Midbrain (tissue), 1 donor: ENCODE measurements at regions not wholly inside any gene's neighbourhood (a gene's known extent, or its start where the extent isn't known, plus 50 kb on each side); places are given as distances from the start of the nearest gene placed in this dataset.
"Not testable (repeated sequence)": the region's sequence is repeated elsewhere in the genome, so short reads cannot be mapped to it uniquely, and the experiment has no call there.

ENCODE experiments used
- DNase-seq: peaks from one replicate; lab custom pipeline; 2025; lab: John Stamatoyannopoulos, UW

DNA sequence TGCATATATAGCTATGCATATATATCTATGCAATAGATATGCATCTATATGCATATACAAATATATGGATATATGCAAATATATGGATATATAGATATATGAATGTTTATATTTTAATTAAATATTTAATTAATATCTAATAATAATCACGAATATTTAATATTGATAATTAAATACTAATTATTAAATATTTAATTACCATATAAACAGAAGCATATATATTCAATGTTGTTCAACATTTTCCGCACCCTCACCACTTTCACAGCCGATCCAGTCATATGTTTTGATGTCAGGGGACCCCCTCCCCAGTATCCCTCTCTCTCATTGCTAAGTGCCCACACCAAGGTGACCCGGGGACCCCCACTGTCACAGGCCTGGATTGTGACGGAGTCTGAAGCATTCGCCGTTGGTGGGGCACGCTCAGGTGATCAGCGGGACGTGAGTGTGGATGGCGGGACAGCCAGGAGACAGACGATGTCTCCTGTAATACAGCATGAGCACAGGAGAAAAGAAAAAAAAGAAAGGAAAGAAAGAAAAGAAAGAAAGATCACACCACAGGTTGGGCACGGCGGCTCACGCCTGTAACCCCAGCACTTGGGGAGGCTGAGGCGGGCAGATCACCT is 199.7 kb downstream of the CRLF2 start:
- DNase-seq: no peak

DNA sequence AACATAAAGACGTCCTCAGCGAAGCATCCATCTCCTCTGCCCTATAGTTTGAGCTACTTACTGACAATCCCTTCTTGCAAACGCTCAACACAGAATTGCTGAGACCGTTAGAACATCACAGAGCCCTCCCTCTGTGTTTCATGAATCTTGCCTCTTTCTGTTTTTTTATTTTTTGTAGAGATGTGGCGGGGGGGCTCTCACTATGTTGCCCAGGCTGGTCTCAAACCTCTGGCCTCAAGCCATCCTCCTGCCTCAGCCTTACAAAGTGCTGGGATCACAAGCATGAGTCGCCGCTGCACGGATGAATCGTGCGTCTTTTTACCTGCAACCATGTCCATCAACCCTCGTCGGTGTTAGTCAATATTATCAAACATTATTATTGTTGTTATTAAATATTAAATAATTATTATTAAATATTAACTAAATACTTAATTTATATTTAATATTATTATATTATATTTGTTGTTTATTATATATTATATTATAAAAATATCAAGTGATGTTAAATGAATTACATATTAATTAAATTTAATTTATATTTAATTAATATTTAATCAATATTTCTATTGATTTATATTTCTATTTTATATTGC is 200.7 kb downstream of the CRLF2 start:
- DNase-seq: no peak

DNA sequence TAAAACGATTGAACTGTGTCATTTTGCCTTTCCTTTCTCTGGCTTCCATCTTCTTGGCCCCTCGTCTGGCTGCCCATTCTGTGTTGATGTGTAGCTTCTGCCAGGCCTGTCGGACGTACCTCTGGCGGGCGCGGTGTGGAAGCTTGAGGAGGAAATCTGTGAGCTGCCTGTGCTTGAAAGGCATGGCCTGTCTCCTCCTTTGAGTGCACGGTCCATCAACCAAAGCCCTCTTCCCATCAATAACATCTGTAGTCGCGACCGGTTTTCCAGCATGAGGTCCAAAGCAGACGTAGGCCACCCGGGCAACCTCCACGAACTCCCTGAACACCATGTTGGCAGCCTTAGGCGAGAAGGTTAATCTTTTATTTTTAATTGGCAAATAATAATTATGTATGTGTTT is 202.7 kb downstream of the CRLF2 start:
- no peak for DNase-seq

DNA sequence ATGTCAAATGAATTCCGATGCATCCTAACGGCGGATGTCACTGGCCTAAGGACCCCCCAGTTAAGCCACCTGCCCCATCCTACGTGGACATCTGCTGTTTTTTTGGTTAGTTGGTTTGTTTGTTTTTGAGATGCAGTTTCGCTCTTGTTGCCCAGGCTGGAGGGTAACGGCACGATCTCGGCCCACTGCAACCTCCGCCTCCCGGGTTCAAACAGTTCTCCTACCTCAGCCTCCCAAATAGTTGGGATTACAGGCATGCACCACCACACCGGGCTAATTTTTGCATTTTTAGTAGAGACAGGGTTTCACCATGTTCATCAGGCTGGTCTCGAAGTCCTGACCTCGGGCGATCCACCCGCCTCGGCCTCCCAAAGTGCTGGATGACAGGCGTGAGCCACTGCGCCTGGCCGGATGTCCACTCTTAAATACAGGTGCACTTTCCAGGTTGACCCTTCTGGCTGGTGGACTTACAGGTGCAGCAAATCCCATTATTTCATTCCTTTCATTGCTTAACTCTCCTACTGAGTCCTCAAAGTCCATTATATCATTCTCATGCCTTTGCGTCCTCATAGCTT is 206.2 kb downstream of the CRLF2 start:
- DNase-seq: no peak

DNA sequence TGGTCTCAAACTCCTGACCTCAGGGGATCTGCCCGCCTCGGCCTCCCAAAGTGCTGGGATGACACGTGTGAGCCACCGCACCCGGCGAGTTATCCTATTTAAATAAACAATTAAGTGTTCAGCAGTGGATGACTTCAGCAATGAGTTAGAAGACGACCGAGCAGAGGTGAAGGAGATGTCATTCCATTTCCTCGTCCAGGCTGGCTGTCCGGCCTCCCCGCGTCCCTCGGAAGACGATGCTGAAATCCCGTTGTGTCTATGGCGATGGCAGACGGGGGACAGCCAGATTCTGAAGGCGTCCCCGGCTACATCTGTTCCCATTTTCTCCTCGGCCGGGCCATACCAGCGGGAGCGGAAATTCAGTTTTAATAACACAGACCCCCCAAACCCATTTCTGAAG is 209.8 kb downstream of the CRLF2 start:
- DNase-seq: no peak

DNA sequence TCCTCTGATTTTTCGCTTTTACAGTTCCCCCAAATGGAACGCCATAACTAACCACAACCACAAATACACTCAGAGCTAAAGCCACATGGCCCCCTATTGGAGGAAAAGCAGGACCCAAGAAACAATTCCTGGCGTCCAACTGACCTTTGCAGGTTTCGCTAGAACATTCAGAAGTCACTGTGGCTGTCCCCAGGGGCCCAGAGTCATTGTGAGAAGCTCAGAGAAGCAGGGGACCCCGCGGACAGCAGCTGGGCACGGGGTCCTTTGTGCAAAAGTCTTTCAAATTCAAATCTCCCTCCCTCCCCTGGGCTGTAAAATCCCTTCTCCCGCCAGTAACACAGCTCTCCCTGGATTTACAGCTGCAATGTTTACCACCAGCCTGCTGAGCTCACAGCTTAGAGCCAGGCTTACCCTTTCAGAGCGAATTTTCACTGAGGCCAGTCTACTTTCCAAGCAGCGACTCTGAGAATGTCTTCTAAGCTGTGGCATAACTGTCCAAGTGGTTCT is 214.8 kb downstream of the CRLF2 start:
- no peak for DNase-seq

DNA sequence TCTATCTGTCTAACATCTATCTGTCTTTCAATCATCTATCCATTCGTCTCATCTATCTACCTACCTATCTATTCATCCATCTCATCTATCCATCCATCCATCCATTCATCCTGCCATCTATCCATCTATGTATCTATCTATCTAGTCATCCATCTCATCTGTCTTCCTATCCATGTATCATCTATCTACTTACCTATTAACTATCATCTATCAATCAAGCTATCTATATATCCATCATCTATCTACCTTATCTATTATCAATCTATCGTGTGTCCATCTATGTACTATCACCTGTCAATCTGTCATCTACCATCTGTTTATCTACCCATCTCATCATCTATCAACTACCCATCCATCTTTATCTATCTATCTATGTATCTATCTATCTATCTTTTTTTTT is 217.7 kb downstream of the CRLF2 start:
- no peak for DNase-seq

DNA sequence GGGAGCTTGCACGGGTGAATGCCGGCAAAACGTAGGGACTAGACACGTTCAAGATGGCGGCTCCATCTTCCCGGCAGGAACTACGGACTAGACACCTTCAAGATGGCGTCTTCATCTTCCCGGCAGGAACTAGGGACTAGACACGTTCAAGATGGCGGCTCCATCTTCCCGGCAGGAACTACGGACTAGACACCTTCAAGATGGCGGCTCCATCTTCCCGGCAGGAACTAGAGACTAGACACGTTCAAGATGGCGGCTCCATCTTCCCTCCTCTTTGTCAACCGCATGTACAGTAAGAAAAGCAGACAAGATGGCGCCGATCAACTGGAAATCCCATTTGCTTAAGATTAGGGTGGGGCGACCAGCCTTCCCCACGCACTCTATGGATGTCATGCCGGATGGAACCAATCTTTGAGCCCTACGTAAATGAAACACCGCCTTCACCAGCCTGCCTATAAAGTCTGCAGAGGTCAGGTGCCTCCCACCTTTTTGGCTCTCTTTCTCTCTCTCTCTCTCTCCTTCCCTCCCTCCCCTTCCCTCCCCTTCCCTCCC is 222.4 kb downstream of the CRLF2 start:
- peak; percentile 80 for DNase-seq

DNA sequence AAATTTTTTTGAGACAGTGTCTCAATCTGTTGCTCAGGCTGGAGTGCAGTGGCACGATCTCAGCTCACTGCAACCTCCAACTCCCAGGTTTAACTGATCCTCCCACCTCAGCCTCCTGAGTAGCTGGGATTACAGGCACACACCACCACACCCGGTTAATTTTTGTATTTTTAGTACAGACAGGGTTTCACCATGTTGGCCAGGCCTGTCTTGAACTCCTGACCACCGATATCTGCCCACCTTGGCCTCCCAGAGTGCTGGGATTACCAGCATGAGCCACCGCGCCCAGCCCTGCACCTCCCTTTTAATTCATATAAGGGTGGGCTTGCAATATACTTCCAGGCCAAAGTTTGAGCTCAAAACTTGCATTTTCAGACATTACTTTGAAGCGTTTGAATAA is 223.9 kb downstream of the CRLF2 start:
- not testable (repeated sequence) for DNase-seq

DNA sequence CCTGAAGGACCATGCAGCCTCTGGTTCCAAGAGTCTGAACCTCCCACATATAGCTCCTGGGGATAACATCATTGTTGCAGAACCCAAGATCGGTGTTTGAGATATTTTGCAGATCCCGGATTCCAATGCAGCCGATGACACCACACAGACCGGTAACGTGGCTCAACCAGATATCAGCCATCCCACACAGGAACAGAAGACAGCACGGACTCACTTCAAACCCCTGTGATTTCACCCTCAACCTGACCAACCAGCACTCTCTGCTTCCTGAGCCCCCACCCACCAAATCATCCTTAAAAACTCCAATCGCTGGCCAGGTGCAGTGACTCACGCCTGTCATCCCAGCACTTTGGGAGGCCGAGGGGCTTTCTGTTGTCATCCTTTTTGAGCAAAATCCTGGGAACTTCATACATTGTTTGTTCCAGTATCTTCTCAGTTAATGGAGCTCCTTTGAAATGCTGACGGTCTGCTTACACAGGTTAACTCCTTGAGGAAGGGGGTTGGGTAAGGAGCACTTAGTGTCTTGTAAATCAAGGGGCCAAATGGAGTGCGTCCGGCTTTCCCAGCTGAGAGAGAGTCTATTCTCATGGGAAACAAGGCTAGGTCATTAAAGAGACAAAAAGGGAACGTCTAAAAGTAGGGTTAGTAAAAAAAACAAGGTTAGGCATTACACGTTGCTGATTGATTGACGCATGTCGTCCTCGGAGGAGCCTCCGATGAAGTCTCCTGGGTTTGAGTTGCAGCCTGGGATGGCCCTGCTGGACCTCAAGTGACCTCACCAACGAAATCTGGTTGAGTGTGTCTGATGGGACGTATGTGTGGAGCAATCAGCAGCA is 230.4 kb downstream of the CRLF2 start:
- DNase-seq: no peak

DNA sequence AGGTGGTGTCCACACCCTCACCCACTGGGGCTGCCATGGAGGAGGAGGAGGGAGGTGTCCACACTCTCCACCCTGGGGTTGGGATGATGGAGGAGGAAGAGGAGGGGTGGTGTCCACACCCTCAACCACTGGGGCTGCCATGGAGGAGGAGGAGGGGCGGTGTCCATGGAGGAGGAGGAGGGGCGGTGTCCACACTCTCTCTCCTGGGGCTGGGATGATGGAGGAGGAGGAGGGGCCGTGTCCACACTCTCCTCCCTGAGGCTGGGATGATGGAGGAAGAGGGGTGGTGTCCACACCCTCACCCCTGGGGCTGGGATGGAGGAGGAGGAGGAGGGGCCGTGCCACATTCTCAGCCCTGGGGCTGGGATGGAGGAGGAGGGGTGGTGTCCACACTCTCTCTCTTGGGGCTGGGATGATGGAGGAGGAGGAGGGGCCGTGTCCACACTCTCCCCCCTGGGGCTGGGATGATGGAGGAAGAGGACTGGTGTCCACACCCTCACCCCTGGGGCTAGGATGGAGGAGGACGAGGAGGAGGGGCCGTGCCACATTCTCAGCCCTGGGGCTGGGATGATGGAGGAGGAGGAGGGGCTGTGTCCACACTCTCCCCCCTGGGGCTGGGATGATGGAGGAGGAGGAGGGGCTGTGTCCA is 231.7 kb downstream of the CRLF2 start:
- no peak for DNase-seq

DNA sequence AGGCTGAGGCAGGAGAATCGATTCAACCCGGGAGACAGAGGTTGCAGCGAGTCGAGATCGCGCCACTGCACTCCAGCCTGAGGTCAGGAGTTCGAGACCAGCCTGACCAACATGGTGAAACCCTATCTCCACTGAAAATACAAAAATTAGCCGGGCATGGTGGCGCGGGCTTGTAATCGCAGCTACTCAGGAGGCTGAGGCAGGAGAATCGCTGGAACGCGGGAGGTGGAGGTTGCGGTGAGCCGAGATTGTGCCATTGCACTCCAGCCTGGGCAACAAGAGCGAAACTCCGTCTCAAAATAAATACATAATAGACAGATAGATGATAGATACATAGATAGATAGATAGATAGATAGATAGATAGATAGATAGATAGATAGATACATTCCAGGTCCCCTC is 233.3 kb downstream of the CRLF2 start:
- DNase-seq: not testable (repeated sequence)

DNA sequence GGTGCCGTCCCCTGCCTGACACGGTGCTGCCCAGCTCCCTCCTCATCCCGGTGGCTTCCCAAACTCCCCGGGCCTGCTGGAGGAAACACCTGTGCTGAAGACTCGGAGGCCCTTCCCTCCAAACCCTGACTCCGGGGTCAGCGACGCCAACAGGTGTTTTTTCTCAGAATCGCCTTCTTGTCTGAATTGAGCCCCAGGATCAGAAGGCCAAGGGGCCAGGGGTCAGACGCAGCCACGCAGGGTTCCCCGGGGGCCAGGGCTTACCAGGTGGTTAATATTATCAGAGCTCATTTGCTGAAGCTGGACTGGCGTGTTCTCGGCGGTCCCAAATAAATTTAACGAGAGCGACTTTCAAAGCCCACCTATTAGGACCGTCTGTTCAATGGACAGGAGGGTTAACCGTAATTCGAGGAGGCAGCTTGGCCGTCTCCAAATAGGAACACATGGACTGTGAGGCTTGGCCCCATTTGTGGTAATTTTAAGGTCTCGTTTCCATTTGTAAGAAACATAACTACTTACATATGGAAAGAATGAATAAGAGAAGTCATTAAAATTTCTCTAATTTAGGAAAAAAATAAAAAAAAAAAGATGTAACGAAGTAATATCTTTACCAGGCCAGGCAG is 239.3 kb downstream of the CRLF2 start:
- DNase-seq: no peak

DNA sequence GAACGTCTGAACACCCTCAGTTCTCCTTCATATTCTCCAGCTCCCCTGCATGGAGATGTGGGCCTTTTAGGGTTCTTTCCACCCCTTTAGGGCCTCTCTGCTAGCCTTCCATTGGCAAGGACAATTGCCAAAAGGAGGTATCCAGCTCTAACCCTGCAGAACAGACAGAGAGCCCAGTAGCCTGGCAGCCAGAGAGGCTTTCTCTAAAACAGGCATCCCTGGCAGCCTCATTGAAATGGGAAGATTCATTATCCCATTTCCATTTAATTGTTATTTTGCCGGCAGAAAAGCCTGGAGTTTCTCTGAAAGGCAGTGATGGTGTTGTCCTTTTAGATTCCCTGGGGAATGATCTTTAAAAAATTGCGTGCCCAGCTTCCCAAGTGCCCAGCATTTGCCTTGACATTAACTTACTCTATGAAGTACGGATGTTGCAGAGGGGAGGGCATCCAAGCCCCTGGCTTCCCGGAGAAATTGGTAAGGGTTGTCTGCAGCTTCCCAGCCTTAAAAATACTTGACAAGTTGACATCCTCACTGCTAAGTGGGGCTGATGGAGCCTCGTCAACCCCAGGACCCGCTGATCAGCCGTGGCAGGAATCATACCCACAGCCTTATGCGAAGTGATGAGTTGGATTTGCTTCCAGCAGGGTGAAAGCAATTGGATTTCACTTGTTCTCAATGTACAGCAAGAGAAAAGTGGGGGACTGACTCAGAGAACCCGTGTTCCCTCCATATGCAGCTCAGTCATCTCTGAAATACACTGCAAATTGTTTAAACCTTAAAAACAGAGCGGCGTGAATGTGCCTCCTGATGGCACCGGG is 244.1 kb downstream of the CRLF2 start:
- DNase-seq: no peak

DNA sequence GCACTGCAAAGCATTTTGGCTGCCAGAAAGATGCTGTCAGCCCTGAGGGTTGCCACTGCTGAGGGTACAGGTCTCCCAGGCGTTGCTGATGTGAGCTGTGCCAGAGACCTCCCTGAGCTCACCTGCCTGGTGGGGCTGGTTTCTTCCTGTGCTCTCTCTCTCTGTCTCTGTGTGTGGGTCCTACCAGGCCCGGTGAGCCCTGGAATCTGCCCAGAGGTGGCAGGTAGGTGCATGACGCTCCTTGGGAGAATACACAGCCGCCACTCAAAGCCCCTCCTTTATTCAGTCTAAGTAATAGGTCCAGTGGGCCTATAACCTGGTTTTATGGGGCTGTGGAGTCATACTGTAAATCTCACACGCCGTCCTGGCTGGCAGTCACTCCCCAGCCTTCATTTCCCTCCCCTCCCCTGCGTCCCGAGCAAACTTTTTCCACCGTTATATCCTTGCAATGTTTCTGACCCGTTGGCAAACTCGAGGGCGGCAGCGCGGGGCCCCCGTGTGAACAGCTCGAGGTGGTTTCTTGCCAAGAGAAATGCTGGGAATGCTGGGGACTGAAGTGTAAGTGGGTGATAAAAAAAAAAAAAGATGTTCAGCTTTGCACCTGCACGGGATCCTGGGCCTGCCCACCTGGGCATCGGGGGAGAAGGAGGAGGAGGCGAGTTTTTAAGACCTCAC is 245.9 kb downstream of the CRLF2 start:
- no peak for DNase-seq

DNA sequence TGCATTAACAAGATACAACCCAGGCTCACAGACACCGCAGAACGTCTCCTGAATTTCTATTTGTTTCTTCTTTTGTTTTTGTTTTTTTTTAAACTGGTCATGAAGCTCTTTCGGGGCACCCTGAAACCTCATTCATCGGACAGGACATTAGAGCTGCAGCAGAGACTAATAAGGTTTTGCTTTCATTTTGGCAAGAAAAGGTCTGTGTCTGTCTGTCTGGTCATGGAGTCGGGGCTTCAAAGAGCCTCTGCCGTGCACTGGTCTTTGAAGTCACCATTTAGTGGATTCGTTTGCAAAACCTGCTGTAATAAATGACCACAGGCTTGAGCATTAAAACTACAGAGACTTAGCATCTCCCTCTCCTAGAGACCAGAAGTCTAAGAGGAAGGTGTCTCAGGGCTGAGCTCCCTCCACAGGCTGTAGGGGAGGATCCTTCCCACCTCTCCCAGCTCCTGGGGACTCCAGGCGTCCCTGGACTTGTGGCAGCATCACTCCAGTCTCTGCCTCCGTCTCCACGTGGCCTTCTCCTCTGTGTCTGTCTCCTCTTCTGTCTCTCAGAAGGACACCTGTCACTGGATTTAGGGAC is 247.5 kb downstream of the CRLF2 start:
- no peak for DNase-seq

DNA sequence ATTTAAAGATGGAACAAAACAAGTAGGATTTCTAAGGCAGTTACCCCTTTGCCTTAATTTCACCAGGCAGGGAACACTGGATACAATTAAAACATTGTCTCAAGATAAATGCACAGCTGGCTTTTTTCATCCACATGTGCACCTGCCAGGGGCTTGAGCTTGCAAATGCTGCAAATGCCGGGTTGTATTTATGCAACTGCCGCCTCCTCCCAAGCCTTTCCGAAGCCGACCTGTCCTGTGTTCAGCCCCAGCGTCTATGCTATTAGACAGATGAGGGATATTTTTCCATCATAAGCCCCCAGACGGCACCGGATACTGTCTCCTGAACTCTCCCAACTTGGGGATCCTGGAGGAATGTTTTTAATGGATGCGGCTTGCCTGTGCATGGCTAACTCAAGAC is 251.6 kb downstream of the CRLF2 start:
- DNase-seq: no peak

DNA sequence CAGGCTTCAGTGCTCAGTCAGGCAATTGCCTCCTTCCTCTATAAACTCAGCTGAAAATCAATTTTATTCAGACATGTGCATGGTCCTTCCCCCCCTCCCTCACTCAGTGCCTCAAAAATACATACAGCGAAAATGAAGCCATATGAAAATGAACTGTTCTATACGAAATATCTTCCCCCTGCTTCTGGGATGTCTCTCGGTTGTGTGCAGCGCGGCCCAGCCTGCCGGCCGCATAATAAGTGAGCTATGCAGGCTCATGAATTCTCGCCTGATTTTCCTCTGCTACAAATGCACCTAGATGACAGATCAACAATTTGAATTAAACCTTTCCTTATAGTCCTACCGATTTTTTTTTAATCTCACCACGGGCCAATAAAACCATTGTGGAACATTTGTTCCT is 252.9 kb downstream of the CRLF2 start:
- DNase-seq: no peak

DNA sequence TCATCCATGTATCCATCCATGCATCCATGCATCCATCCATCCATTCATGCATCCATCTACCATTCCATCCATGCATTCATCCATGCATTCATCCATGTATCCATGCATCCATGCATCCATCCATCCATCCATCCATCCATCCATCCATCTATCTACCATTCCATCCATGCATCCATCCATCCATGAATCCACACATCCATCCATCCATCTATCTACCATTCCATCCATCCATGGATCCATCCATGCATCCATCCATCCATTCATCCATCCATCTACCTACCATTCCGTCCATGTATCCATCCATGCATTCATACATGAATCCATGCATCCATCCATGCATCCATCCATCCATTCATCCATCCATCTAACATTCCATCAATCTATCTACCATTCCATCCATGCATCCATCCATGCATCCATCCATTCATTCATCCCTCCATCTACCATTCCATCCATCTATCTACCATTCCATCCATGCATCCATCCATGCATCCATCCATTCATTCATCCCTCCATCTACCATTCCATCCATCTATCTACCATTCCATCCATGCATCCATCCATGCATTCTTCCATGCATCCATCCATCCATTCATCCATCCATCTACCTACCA is 257.2 kb downstream of the CRLF2 start:
- DNase-seq: not testable (repeated sequence)
